ENCODE measurements at regions not wholly inside any gene's neighbourhood (a gene's known extent, or its start where the extent isn't known, plus 50 kb on each side); places are given as distances from the start of the nearest gene placed in this dataset.

DNA sequence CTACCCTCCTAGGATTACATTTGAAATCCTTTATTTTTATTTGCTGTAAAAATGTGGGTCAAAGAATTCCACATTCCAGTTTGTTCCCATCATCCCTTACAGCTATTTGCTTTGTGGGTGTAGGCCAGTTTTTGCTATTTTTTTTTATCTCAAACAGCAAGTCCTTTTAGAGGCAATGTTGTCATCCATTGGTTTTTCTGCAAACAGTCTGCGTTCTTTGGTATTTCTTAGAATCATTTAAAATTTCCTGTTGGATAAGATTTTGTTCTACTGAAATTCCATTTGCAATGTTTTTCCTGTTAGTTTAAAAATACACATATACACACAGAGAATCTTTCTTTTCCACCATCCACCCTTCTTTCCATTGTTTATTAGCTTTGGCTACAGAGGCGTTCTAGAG, 53.3 kb upstream of the STK38L start:
- Mint-ChIP-seq H3K36me3 (ENCODE audit: insufficient read depth, unreplicated experiment) (no peaks in the 10 kb centered on the region), H3K27ac (ENCODE audit: unreplicated experiment) (no peak overlapping the region), H3K4me1 (ENCODE audit: low read depth, unreplicated experiment) (peaks cover 25% of the 10 kb centered on the region), H3K9me3 (ENCODE audit: low read depth, unreplicated experiment) (no peaks in the 10 kb centered on the region), H3K4me3 (ENCODE audit: low read depth, unreplicated experiment) (no peak overlapping the region), H3K27me3 (ENCODE audit: unreplicated experiment) (no peaks in the 10 kb centered on the region)
- no peak for DNase-seq
- no TSS peak for BruUV-seq (replicated peaks)
- CTCF ChIA-PET: interaction anchor here (3.8 kb wide), 1 partner anchor 11 kb away, joined by 10 read pairs; no protein-coding TSS in a partner anchor
- TF ChIP-seq, protein P1, sequence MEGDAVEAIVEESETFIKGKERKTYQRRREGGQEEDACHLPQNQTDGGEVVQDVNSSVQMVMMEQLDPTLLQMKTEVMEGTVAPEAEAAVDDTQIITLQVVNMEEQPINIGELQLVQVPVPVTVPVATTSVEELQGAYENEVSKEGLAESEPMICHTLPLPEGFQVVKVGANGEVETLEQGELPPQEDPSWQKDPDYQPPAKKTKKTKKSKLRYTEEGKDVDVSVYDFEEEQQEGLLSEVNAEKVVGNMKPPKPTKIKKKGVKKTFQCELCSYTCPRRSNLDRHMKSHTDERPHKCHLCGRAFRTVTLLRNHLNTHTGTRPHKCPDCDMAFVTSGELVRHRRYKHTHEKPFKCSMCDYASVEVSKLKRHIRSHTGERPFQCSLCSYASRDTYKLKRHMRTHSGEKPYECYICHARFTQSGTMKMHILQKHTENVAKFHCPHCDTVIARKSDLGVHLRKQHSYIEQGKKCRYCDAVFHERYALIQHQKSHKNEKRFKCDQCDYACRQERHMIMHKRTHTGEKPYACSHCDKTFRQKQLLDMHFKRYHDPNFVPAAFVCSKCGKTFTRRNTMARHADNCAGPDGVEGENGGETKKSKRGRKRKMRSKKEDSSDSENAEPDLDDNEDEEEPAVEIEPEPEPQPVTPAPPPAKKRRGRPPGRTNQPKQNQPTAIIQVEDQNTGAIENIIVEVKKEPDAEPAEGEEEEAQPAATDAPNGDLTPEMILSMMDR (IDR thresholded peaks at IDR 0.05; ENCODE audit: unreplicated experiment): no peak
- intact Hi-C loops (cut with micrococcal nuclease; ENCODE audit: unreplicated experiment): no loop called here

DNA sequence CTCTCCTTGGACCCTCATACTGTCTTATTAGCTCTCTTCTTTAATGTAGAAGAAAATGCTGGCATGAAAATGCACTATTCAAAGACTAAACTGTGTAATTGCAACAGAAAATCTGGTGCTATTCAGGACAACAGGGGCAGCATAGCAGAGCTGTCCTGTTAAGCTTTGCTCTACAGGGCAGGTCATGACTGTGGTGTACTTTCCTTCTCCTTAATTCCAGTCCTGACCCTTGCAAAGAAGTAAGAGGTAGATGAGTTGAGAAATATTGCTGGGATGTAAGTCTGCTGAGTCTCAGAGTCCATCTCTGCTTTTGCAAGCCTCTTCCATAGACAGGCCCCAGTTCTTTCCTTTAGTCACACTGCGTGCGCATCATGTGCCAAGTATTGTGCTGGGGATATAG, 52.6 kb upstream of the STK38L start:
- TF ChIP-seq, protein P1 (IDR thresholded peaks at IDR 0.05; ENCODE audit: unreplicated experiment): no peak
- no peaks in the 10 kb centered on the region for H3K9me3 Mint-ChIP-seq (ENCODE audit: low read depth, unreplicated experiment)
- no TSS peak for BruUV-seq (replicated peaks)
- CTCF ChIA-PET: interaction anchor here (3.8 kb wide), 1 partner anchor 12 kb away, joined by 10 read pairs; no protein-coding TSS in a partner anchor
- intact Hi-C loops (cut with micrococcal nuclease; ENCODE audit: unreplicated experiment): no loop called here
- DNase-seq: no peak
- no peaks in the 10 kb centered on the region for H3K27me3 Mint-ChIP-seq (ENCODE audit: unreplicated experiment)
- no peaks in the 10 kb centered on the region for H3K36me3 Mint-ChIP-seq (ENCODE audit: insufficient read depth, unreplicated experiment)
- peaks cover 25% of the 10 kb centered on the region for H3K4me1 Mint-ChIP-seq (ENCODE audit: low read depth, unreplicated experiment)
- no peak overlapping the region for H3K27ac Mint-ChIP-seq (ENCODE audit: unreplicated experiment)
- no peak overlapping the region for H3K4me3 Mint-ChIP-seq (ENCODE audit: low read depth, unreplicated experiment)

DNA sequence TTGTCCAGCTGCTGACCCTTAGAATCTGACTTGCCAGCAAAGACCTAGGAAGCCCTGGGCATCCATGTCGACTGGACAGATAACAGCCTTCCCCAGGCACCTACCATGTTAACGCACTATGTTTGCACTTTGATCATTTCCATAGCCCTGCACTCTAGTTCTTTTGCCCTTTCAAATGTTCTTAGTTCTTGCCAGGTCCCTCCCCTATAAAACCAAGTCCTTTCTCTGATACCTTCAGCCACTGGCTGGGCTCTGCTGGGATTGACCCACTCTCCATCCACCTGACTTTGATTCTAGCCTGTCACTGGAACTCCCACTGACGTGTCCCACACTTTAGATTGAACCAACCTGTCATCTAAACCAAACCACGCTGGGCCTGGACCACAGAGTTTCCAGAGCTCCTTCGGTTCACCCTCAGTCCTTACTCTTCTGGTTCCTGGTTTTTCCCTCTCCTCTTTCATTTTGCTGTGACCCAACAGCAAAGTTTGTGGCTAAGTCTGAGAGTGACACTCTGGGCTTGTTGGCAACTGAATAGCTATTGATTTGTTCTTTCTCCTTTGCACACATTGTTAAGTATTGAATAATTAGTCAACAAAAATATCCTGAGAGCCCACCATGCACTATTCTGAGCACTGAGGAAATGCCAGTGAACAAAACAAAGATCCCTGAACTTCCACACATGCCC, 51.8 kb upstream of the STK38L start:
- DNase-seq: no peak
- Mint-ChIP-seq H3K4me1 (ENCODE audit: low read depth, unreplicated experiment) (peaks cover 25% of the 10 kb centered on the region), H3K4me3 (ENCODE audit: low read depth, unreplicated experiment) (no peak overlapping the region), H3K9me3 (ENCODE audit: low read depth, unreplicated experiment) (no peaks in the 10 kb centered on the region), H3K36me3 (ENCODE audit: insufficient read depth, unreplicated experiment) (no peaks in the 10 kb centered on the region), H3K27me3 (ENCODE audit: unreplicated experiment) (no peaks in the 10 kb centered on the region), H3K27ac (ENCODE audit: unreplicated experiment) (no peak overlapping the region)
- TF ChIP-seq, protein P1 (IDR thresholded peaks at IDR 0.05; ENCODE audit: unreplicated experiment): no peak
- no TSS peak for BruUV-seq (replicated peaks)
- CTCF ChIA-PET: interaction anchor here (0.8 to 3.8 kb wide), 2 partner anchors 12 to 16 kb away, joined by 3 to 10 read pairs; no protein-coding TSS in a partner anchor
- intact Hi-C loops (cut with micrococcal nuclease; ENCODE audit: unreplicated experiment): no loop called here

DNA sequence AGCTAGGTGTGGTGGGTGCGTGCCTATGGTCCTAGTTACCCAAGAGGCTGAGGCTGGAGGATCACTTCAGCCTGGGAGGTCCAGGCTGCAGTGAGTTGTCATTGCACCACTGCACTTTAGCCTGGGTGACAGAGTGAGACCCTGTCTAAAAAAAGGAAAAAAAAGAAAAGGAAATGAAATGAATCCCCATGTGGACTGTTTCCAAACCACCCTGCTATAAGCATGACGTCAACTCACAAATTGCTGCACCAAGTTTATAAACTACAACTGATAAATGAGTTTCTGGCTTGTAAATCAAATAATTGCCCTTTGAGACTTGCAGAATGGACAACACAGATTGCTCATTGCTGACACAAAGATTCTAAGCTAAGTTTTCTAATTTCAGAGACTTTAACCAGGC, 51.0 kb upstream of the STK38L start:
- intact Hi-C loops (cut with micrococcal nuclease; ENCODE audit: unreplicated experiment): no loop called here
- CTCF ChIA-PET: interaction anchor here (0.5 to 3.8 kb wide), 4 partner anchors 13 to 228 kb away, joined by 3 to 10 read pairs (median 3); no protein-coding TSS in a partner anchor
- no peak overlapping the region for H3K27ac Mint-ChIP-seq (ENCODE audit: unreplicated experiment)

More for the DNA sequence above, 51.0 kb upstream of the STK38L start:
- no peak overlapping the region for H3K4me3 Mint-ChIP-seq (ENCODE audit: low read depth, unreplicated experiment)
- H3K9me3 Mint-ChIP-seq (ENCODE audit: low read depth, unreplicated experiment): no peaks in the 10 kb centered on the region
- DNase-seq: no peak
- no peaks in the 10 kb centered on the region for H3K36me3 Mint-ChIP-seq (ENCODE audit: insufficient read depth, unreplicated experiment)
- TF ChIP-seq, protein P1 (IDR thresholded peaks at IDR 0.05; ENCODE audit: unreplicated experiment): no peak
- no TSS peak for BruUV-seq (replicated peaks)
- H3K4me1 Mint-ChIP-seq (ENCODE audit: low read depth, unreplicated experiment): peaks cover 25% of the 10 kb centered on the region
- H3K27me3 Mint-ChIP-seq (ENCODE audit: unreplicated experiment): no peaks in the 10 kb centered on the region

Measured in Calu3 (cell line).